ENCODE measurements at regions not wholly inside any gene's neighbourhood (a gene's known extent, or its start where the extent isn't known, plus 50 kb on each side); places are given as distances from the start of the nearest gene placed in this dataset.

GRCh38 chr20:6482486-6482885, 285.0 kb upstream of the BMP2 start:
- no peak for TF ChIP-seq CTCF (IDR thresholded peaks at IDR 0.05; ENCODE audit: control insufficient read depth, extremely low read depth, insufficient read depth)
- H3K4me3 ChIP-seq (ENCODE audit: low read depth, low read length) = no peak overlapping the region
- DNase-seq (ENCODE audit: low read depth) = no peak

GRCh38 chr20:6480328-6481200, 286.9 kb upstream of the BMP2 start:
- no peak for TF ChIP-seq CTCF (IDR thresholded peaks at IDR 0.05; ENCODE audit: control insufficient read depth, extremely low read depth, insufficient read depth)
- H3K4me3 ChIP-seq (ENCODE audit: low read depth, low read length) = no peak overlapping the region
- no peak for DNase-seq (ENCODE audit: low read depth)

GRCh38 chr20:6473197-6473596, 294.3 kb upstream of the BMP2 start:
- no peak for TF ChIP-seq CTCF (IDR thresholded peaks at IDR 0.05; ENCODE audit: control insufficient read depth, extremely low read depth, insufficient read depth)
- no peak overlapping the region for H3K4me3 ChIP-seq (ENCODE audit: low read depth, low read length)
- DNase-seq (ENCODE audit: low read depth) = no peak

- no peak overlapping the region for H3K4me3 ChIP-seq (ENCODE audit: low read depth, low read length)
- no peak for TF ChIP-seq CTCF (IDR thresholded peaks at IDR 0.05; ENCODE audit: control insufficient read depth, extremely low read depth, insufficient read depth)
- DNase-seq (ENCODE audit: low read depth) = no peak
These were observed 295.6 kb upstream of the BMP2 start for GRCh38 chr20:6471871-6472270.

- no peak for TF ChIP-seq CTCF (IDR thresholded peaks at IDR 0.05; ENCODE audit: control insufficient read depth, extremely low read depth, insufficient read depth)
- no peak for DNase-seq (ENCODE audit: low read depth)
These were observed 296.3 kb upstream of the BMP2 start for GRCh38 chr20:6471110-6471647.

GRCh38 chr20:6469695-6470094, 297.8 kb upstream of the BMP2 start:
- DNase-seq (ENCODE audit: low read depth) = no peak
- no peak overlapping the region for H3K4me3 ChIP-seq (ENCODE audit: low read depth, low read length)
- no peak for TF ChIP-seq CTCF (IDR thresholded peaks at IDR 0.05; ENCODE audit: control insufficient read depth, extremely low read depth, insufficient read depth)

More at GRCh38 chr20:6471110-6471647, 296.3 kb upstream of the BMP2 start:
- H3K4me3 ChIP-seq (ENCODE audit: low read depth, low read length) = no peak overlapping the region

All from LNCaP clone FGC (cell line).